Esophagus squamous epithelium (tissue), 4 donors: ENCODE measurements at regions not wholly inside any gene's neighbourhood (a gene's known extent, or its start where the extent isn't known, plus 50 kb on each side); places are given as distances from the start of the nearest gene placed in this dataset.
"Not testable (repeated sequence)": the region's sequence is repeated elsewhere in the genome, so short reads cannot be mapped to it uniquely, and the experiment has no call there.

ENCODE experiments used
- POLR2A ChIP-seq, 4 donors: fragments of 450-650 bp; IDR thresholded peaks; one replicate each; pipeline ENCODE4 v1.6.1; 2017; ENCODE audit warnings: antibody characterized with exemption in 4 of 4, mild to moderate bottlenecking in 4 of 4, moderate library complexity in 3 of 4
- TF ChIP-seq, protein P1 (sequence below), 6 experiments: fragments of 450-650 bp in 4 of 6; fragments of 200-600 bp in 2 of 6; sonication (generic) in 2 of 6; IDR thresholded peaks; one replicate each; pipeline ENCODE4 v1.5.1; 2016 to 2019; ENCODE audit warnings: antibody characterized with exemption in 6 of 6, mild to moderate bottlenecking in 4 of 6, moderate library complexity in 4 of 6

DNA sequence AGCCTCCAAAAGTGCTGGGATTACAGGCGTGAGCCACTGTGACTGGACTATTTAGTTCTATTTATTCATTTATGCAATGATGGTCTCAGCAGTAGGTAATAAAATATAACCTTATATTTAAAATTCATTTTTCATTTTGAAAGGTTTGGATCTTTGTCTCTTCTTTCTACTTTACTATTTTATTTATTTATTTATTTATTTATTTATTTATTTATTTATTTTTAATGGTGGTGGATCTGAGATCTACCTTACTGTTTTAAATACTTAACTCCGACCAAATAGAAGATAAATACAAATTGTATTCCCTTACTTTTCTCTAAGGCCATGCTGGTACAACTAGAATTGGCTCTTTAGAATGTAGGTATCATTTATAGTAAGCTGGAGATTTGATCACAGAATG lies 159.9 kb upstream of the NBPF19 start:
- TF ChIP-seq, protein P1, sequence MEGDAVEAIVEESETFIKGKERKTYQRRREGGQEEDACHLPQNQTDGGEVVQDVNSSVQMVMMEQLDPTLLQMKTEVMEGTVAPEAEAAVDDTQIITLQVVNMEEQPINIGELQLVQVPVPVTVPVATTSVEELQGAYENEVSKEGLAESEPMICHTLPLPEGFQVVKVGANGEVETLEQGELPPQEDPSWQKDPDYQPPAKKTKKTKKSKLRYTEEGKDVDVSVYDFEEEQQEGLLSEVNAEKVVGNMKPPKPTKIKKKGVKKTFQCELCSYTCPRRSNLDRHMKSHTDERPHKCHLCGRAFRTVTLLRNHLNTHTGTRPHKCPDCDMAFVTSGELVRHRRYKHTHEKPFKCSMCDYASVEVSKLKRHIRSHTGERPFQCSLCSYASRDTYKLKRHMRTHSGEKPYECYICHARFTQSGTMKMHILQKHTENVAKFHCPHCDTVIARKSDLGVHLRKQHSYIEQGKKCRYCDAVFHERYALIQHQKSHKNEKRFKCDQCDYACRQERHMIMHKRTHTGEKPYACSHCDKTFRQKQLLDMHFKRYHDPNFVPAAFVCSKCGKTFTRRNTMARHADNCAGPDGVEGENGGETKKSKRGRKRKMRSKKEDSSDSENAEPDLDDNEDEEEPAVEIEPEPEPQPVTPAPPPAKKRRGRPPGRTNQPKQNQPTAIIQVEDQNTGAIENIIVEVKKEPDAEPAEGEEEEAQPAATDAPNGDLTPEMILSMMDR (IDR thresholded peaks at IDR 0.05) = not testable (repeated sequence)
- not testable (repeated sequence) for TF ChIP-seq POLR2A (IDR thresholded peaks at IDR 0.05)
